GM12878 (cell line): ENCODE measurements at regions not wholly inside any gene's neighbourhood (a gene's known extent, or its start where the extent isn't known, plus 50 kb on each side); places are given as distances from the start of the nearest gene placed in this dataset.

Source experiments
- ATAC-seq: fragments of 200-7000 bp; cut with Tn5 transposase; 3 replicates; pipeline ENCODE4 v1.9.1; 2020; ENCODE audit warnings: mild to moderate bottlenecking, moderate library complexity
- BruUV-seq: library from RNA; stranded (reverse); fragments of 400-500 nt; replicated peaks from 2 replicates; lab custom pipeline; 2021; lab: Mats Ljungman, UMichigan
- CTCF ChIA-PET: fragments of 300-600 bp; sonication (Branson Sonifier 250); formaldehyde crosslinking; extraction: SDS; loops from one replicate; lab custom pipeline; 2021; ENCODE audit warnings: inconsistent platforms; lab: Yijun Ruan, JAX
- POLR2A ChIA-PET: fragments of 350-600 bp; formaldehyde crosslinking; extraction: SDS; loops from one replicate; lab custom pipeline; 2021; ENCODE audit warnings: inconsistent platforms; lab: Charles Lee
- RAD21 ChIA-PET: fragments of 300-600 bp; sonication (Branson Sonifier 250); formaldehyde crosslinking; loops from one replicate; lab custom pipeline; 2023; ENCODE audit warnings: antibody characterized with exemption; ENCODE audit not compliant: unreplicated experiment; lab: Charles Lee
- SMC1A ChIA-PET: fragments of 300-600 bp; sonication (Branson Sonifier 250); formaldehyde crosslinking; loops from one replicate; lab custom pipeline; 2023; ENCODE audit not compliant: unreplicated experiment, uncharacterized antibody; lab: Charles Lee
- DNase-seq: peaks from one replicate; pipeline ENCODE4 v3.0.0-alpha.2; 2011; ENCODE audit warnings: low read depth, low spot score
- FAIRE-seq: peaks from 3 replicates; lab custom pipeline; 2011; peaks lifted over from hg19 to GRCh38; lab: Jason Lieb, UNC
- H2AFZ ChIP-seq: 2 replicates; pipeline ENCODE4 v1.6.0; 2011; ENCODE audit warnings: low read depth, low read length, control low read depth; ENCODE audit not compliant: control insufficient read depth
- H3K27ac ChIP-seq: 2 replicates; pipeline ENCODE4 v1.5.1; 2011; ENCODE audit warnings: control low read depth; ENCODE audit not compliant: control insufficient read depth, insufficient read depth
- H3K27me3 ChIP-seq, 2 experiments: replicated peaks in 1 of 2; 2 replicates each; pipeline versions ENCODE4 v1.6.0 to v1.6.1; 2011; ENCODE audit warnings: low read length in 1 of 2; ENCODE audit not compliant: control insufficient read depth in 2 of 2, insufficient read depth in 2 of 2
- H3K36me3 ChIP-seq, 2 experiments: 2 replicates each; pipeline ENCODE4 v1.5.1; 2011; ENCODE audit warnings: low read length in 1 of 2; ENCODE audit not compliant: control insufficient read depth in 2 of 2, insufficient read depth in 2 of 2
- H3K4me1 ChIP-seq: 2 replicates; pipeline ENCODE4 v1.6.1; 2011; ENCODE audit warnings: mild to moderate bottlenecking, low read length, moderate library complexity, mixed read lengths; ENCODE audit not compliant: control insufficient read depth, insufficient read depth
- H3K4me2 ChIP-seq: 2 replicates; pipeline ENCODE4 v1.6.0; 2011; ENCODE audit warnings: control low read depth; ENCODE audit not compliant: control insufficient read depth, insufficient read depth
- H3K4me3 ChIP-seq: fragments of 200-600 bp; sonication (generic); 2 replicates; pipeline ENCODE4 v1.5.1; 2016
- H3K79me2 ChIP-seq: 2 replicates; pipeline ENCODE4 v1.6.0; 2011; ENCODE audit warnings: low read length; ENCODE audit not compliant: control insufficient read depth, insufficient read depth
- H3K9ac ChIP-seq: 2 replicates; pipeline ENCODE4 v1.8.0; 2011; ENCODE audit warnings: low read length, control low read depth, mixed read lengths; ENCODE audit not compliant: control insufficient read depth, insufficient read depth
- H3K9me3 ChIP-seq: replicated peaks from 3 replicates; pipeline ENCODE4 v1.5.1; 2011; ENCODE audit warnings: mild to moderate bottlenecking, low read length; ENCODE audit not compliant: control insufficient read depth, insufficient read depth
- H4K20me1 ChIP-seq: 2 replicates; pipeline ENCODE4 v1.6.0; 2011; ENCODE audit not compliant: control insufficient read depth, insufficient read depth
- BHLHE40 ChIP-seq, 2 experiments: fragments of 450-650 bp in 1 of 2; IDR thresholded peaks; 2 replicates each; pipeline ENCODE4 v1.6.1; 2011 to 2017; ENCODE audit warnings: low read depth in 2 of 2, borderline replicate concordance in 1 of 2, improper control_type of control experiment in 1 of 2, low read length in 1 of 2, mild to moderate bottlenecking in 1 of 2
- BMI1 ChIP-seq: fragments of 450-650 bp; IDR thresholded peaks from 2 replicates; pipeline ENCODE4 v1.6.1; 2016; ENCODE audit warnings: mild to moderate bottlenecking, moderate library complexity, borderline replicate concordance
- CEBPB ChIP-seq, 2 experiments: fragments of 150-350 bp in 1 of 2; IDR thresholded peaks; 2 replicates each; pipeline ENCODE4 v1.6.1; 2012 to 2014; ENCODE audit warnings: low read depth in 2 of 2, low read length in 2 of 2, borderline replicate concordance in 1 of 2, inconsistent platforms in 1 of 2
- ESRRA ChIP-seq: IDR thresholded peaks from 2 replicates; pipeline ENCODE4 v1.6.1; 2012; ENCODE audit warnings: mild to moderate bottlenecking, low read length, improper control_type of control experiment
- ETV6 ChIP-seq, 2 experiments: fragments of 450-650 bp in 1 of 2; IDR thresholded peaks in 1 of 2; conservative IDR thresholded peaks in 1 of 2; 2 replicates each; pipeline ENCODE4 v1.6.1; 2014; ENCODE audit warnings: antibody characterized with exemption in 1 of 2, borderline replicate concordance in 1 of 2, low read depth in 1 of 2, mild to moderate bottlenecking in 1 of 2, moderate library complexity in 1 of 2
- KLF5 ChIP-seq: fragments of 450-650 bp; IDR thresholded peaks from 2 replicates; pipeline ENCODE4 v1.6.1; 2014; ENCODE audit warnings: mild to moderate bottlenecking; ENCODE audit not compliant: partially characterized antibody
- MYB ChIP-seq: fragments of 150-350 bp; IDR thresholded peaks from 2 replicates; pipeline ENCODE4 v1.6.1; 2014; ENCODE audit warnings: mild to moderate bottlenecking, low read depth, low read length, borderline replicate concordance
- NFYA ChIP-seq: IDR thresholded peaks from 2 replicates; pipeline ENCODE4 v1.6.1; 2011; ENCODE audit warnings: low read depth, mild to moderate bottlenecking, low read length, improper control_type of control experiment, borderline replicate concordance
- POU2F2 ChIP-seq: IDR thresholded peaks from 3 replicates; pipeline ENCODE4 v1.6.1; 2011; ENCODE audit warnings: low read depth, mild to moderate bottlenecking, low read length, borderline replicate concordance
- RAD21 ChIP-seq: IDR thresholded peaks from 2 replicates; pipeline ENCODE4 v1.6.1; 2011; ENCODE audit warnings: mild to moderate bottlenecking, low read depth, low read length, moderate library complexity; ENCODE audit not compliant: insufficient read depth
- RB1 ChIP-seq: fragments of 450-650 bp; formaldehyde crosslinking; IDR thresholded peaks from 2 replicates; pipeline ENCODE4 v1.6.1; 2017; ENCODE audit warnings: mild to moderate bottlenecking, borderline replicate concordance
- SIN3A ChIP-seq: IDR thresholded peaks from 2 replicates; pipeline ENCODE4 v1.6.1; 2012; ENCODE audit warnings: low read depth, low read length, improper control_type of control experiment
- SREBF1 ChIP-seq: IDR thresholded peaks from 2 replicates; pipeline ENCODE4 v1.6.1; 2012; ENCODE audit warnings: mild to moderate bottlenecking, low read length
- ZNF207 ChIP-seq: fragments of 450-650 bp; IDR thresholded peaks from 2 replicates; pipeline ENCODE4 v1.6.1; 2014; ENCODE audit warnings: antibody characterized with exemption, mild to moderate bottlenecking, borderline replicate concordance
- ZNF217 ChIP-seq: fragments of 450-650 bp; IDR thresholded peaks from 2 replicates; pipeline ENCODE4 v1.6.1; 2017; ENCODE audit warnings: antibody characterized with exemption, mild to moderate bottlenecking
- ZNF274 ChIP-seq: IDR thresholded peaks from one replicate; pipeline ENCODE4 v1.8.0; 2011; ENCODE audit not compliant: insufficient read length, insufficient read depth
- ZNF384 ChIP-seq: IDR thresholded peaks from 2 replicates; pipeline ENCODE4 v1.6.1; 2012; ENCODE audit warnings: low read depth, mild to moderate bottlenecking, low read length, improper control_type of control experiment, borderline replicate concordance
- WGBS: methylation state at CpG from one replicate; pipeline ENCODE4 v1.1.6; 2016; ENCODE audit warnings: low lambda C conversion rate; ENCODE audit not compliant: insufficient replicate concordance, insufficient coverage; ENCODE audit errors: missing lambda C conversion rate; 5-methylcytosine and 5-hydroxymethylcytosine counted together
- in situ Hi-C: fragments of 300-500 bp; cut with MboI; formaldehyde crosslinking; loops from 9 replicates; pipeline ENCODE4 v1.14.3; 2018; ENCODE audit warnings: mixed read lengths
- intact Hi-C: fragments of 100-400 bp; cut with micrococcal nuclease; formaldehyde crosslinking; loops from one replicate; pipeline ENCODE4 v1.14.2; 2022; ENCODE audit not compliant: unreplicated experiment
- TF ChIP-seq, protein P1 (sequence below): fragments of 450-650 bp; IDR thresholded peaks from 2 replicates; pipeline ENCODE4 v1.6.1; 2017; ENCODE audit warnings: mild to moderate bottlenecking, moderate library complexity

- ChIA-PET RAD21 (no interaction called here), CTCF (no interaction called here), SMC1A (no interaction called here), POLR2A (no interaction called here)
- DNase-seq, result no peak
- Histone ChIP-seq H3K36me3 (no peaks in the 10 kb centered on the region), H4K20me1 (no peaks in the 10 kb centered on the region), H3K27ac (no peak overlapping the region), H3K9ac (no peak overlapping the region), H3K9me3 (no peaks in the 10 kb centered on the region), H3K27me3 (no peaks in the 10 kb centered on the region), H3K4me1 (no peaks in the 10 kb centered on the region), H3K4me2 (no peak overlapping the region), H3K4me3 (no peak overlapping the region), H3K79me2 (no peaks in the 10 kb centered on the region), H2AFZ (no peak overlapping the region)
- no peak for FAIRE-seq
- intact Hi-C loops (no loop called here), in situ Hi-C loops (no loop called here)
- ATAC-seq, result no peak
- no TSS peak for BruUV-seq
- TF ChIP-seq KLF5 (no peak), NFYA (no peak), ZNF384 (no peak), RAD21 (no peak), RB1 (no peak), ESRRA (no peak), CEBPB (IDR thresholded peaks at IDR 0.05; ENCODE audit: borderline replicate concordance in 1 of 2, low read depth in 2 of 2, low read length in 2 of 2) (no peak), BMI1 (no peak), ZNF217 (no peak), POU2F2 (no peak), ZNF274 (no peak), ETV6 (conservative IDR thresholded peaks at IDR 0.05 in 1 of 2, IDR thresholded peaks at IDR 0.05 in 1 of 2; ENCODE audit: borderline replicate concordance in 1 of 2, low read depth in 1 of 2) (no peak), ZNF207 (no peak), SIN3A (no peak), SREBF1 (no peak), BHLHE40 (IDR thresholded peaks at IDR 0.05; ENCODE audit: borderline replicate concordance in 1 of 2, low read depth in 2 of 2, low read length in 1 of 2) (no peak), MYB (no peak)
- TF ChIP-seq, protein P1, sequence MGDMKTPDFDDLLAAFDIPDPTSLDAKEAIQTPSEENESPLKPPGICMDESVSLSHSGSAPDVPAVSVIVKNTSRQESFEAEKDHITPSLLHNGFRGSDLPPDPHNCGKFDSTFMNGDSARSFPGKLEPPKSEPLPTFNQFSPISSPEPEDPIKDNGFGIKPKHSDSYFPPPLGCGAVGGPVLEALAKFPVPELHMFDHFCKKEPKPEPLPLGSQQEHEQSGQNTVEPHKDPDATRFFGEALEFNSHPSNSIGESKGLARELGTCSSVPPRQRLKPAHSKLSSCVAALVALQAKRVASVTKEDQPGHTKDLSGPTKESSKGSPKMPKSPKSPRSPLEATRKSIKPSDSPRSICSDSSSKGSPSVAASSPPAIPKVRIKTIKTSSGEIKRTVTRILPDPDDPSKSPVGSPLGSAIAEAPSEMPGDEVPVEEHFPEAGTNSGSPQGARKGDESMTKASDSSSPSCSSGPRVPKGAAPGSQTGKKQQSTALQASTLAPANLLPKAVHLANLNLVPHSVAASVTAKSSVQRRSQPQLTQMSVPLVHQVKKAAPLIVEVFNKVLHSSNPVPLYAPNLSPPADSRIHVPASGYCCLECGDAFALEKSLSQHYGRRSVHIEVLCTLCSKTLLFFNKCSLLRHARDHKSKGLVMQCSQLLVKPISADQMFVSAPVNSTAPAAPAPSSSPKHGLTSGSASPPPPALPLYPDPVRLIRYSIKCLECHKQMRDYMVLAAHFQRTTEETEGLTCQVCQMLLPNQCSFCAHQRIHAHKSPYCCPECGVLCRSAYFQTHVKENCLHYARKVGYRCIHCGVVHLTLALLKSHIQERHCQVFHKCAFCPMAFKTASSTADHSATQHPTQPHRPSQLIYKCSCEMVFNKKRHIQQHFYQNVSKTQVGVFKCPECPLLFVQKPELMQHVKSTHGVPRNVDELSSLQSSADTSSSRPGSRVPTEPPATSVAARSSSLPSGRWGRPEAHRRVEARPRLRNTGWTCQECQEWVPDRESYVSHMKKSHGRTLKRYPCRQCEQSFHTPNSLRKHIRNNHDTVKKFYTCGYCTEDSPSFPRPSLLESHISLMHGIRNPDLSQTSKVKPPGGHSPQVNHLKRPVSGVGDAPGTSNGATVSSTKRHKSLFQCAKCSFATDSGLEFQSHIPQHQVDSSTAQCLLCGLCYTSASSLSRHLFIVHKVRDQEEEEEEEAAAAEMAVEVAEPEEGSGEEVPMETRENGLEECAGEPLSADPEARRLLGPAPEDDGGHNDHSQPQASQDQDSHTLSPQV, result no peak
- WGBS, result 26% methylated on average over 1 of the region's 1 CpG
Observed at GRCh38 chr9:116090030-116090770, 63.4 kb upstream of the PAPPA start.
